NCI-H2171 (cell line): ENCODE measurements at regions not wholly inside any gene's neighbourhood (a gene's known extent, or its start where the extent isn't known, plus 50 kb on each side); places are given as distances from the start of the nearest gene placed in this dataset.
"Not testable (repeated sequence)": the region's sequence is repeated elsewhere in the genome, so short reads cannot be mapped to it uniquely, and the experiment has no call there.

ENCODE experiments used
- DNase-seq: peaks from one replicate; lab custom pipeline; 2025; lab: John Stamatoyannopoulos, UW

DNA sequence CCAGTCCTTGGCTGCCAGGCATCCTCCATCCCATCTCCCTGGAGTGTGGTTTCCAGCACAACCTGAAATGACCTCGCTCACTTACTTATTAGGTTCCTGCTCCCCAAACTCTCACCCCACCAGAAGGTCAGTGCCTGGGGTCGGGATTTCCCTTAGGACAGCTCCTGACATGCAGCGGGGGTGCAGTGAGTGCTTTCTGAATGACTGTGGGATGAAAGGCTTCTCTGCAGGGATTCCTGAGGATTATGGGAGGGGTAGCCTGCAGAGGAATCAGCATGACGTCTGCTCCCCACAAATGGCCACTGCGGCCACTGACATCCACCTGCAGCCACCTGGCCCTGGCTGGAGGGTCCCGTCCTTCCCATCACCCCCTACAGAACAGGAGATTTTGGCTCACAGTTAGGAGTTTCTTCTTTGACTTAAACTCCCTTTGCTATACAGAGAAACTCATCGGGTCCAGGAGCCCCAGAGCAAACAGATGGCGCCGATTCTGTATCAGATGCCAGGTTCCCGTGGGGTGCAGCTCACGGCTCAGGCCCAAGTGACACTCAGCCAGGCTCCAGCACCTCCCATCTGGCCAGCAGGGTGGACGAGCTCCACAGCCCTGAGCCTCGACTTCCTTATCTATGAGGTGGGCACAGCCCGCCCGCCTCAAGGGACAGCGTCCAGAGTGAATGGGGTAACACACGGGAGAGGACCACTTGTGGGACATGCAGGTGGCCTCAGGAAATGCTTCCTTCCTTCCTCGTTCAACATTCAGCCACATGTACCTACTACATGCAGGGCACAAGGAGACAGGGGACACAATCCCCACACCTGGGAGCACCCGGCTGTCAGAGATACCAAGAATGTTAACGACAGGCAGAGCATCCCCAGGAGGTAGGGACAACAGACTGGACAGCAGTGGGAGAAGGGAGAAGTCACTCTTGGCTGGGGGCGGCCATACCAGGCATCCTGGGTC lies 69.8 kb downstream of the RMI2 start:
- DNase-seq: no peak

GRCh38 chr16:11416228-11417001 lies 71.2 kb downstream of the RMI2 start:
- DNase-seq: no peak

GRCh38 chr16:11417487-11417886 lies 72.2 kb downstream of the RMI2 start:
- DNase-seq: no peak

- DNase-seq: no peak
Measured at GRCh38 chr16:11418506-11418905, 73.2 kb downstream of the RMI2 start.

- DNase-seq: not testable (repeated sequence)
Measured at GRCh38 chr16:11420067-11420466, 74.8 kb downstream of the RMI2 start.

GRCh38 chr16:11420895-11421294 lies 75.6 kb downstream of the RMI2 start:
- no peak for DNase-seq

- DNase-seq: no peak
Measured at GRCh38 chr16:11422381-11423314, 77.4 kb downstream of the RMI2 start.

DNA sequence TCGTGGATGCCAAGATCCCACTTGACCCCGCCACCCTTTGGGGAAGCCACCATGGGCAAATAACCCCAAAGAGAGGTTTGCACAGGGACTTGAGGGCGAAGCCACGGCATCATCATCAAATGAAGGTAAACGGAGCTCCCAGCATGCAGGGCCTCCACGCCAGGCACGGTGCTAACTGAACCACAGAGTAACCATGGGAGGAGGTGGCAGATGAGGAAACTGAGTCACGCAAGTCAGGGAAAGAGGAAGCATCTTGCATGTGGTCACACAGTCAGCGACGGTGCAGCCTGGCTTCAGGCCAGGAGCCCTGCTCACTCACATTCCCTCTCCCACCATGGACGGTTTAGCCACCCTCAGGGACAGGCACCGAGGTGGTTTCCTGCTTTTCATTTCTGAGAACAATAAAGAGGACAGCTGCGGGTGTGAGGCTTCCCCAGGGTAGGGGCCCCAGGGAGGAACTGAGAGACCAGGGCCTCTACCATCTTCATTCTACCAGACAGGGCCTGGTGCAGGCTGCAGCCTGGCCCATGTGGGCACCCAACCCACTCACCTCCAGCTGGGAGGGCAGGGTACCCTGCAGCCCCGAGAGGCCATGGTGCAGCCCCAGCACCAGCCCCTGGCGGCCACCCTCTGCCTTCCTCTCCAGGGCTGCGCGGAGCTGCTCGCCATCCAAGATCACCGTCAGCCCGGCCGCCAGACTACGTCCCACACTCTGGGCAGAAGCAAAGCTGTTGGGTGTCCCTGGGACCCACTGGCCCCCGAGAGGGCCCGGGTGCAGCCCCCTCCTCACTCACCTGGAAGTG lies 78.3 kb downstream of the RMI2 start:
- DNase-seq: no peak

DNA sequence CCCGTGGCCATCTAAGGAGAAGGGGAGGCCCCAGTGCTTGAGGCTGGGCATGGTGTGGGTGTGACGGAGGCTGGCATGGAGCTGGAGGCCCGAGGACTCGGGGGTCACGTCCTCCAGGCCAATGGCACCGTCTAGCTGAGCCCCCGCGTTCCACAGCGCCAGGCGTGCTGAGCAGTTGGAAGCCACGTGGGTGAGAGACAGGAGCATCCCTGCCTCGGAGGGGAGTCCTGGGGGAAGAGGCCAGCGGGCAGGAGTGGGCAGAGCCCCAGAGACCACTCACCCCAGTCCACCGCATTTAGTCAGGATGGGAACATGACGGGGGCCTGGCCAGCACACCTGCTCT lies 78.8 kb downstream of the RMI2 start:
- DNase-seq: no peak

DNA sequence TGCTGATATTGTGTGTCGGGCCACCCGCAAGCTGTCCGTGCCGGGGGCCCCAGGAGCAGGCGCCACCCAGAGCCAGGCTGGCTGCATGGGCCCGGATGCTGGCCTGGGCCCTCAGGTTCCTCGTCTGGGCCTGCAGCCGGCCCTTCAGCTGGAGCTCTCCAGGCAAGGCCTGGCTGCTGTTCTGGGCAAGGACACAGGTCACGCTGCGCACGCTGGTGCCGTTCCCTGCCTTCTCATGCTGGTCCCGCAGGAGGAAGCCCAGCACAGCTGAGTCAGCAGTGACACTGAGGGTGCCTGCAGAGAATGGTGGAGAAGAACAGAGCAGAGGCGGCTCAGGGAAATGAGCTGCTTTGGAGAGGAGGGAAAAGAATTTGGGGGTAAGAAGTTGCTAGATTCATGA lies 79.9 kb downstream of the RMI2 start:
- DNase-seq: no peak

GRCh38 chr16:11428623-11428953 lies 83.3 kb downstream of the RMI2 start:
- DNase-seq: no peak

GRCh38 chr16:11429123-11429522 lies 83.9 kb downstream of the RMI2 start:
- DNase-seq: no peak

DNA sequence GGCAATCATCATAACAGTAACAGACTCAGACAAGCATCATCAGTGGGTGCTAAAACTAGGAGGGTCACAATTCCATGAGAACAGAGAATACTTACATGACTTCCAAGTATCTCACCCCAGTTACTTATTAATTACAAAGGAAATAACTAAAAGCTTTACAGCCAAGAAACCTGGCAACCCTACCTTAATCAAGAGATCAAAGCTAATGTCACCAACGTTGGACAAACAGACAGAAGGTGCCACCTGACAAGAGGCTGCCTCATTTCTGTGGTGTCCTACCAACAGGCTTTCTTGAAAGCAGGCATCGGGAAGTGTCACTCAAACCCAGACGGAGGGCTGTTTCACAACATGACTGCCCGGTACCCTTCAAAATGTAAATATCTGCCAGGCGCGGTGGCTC lies 84.6 kb downstream of the RMI2 start:
- DNase-seq: no peak

DNA sequence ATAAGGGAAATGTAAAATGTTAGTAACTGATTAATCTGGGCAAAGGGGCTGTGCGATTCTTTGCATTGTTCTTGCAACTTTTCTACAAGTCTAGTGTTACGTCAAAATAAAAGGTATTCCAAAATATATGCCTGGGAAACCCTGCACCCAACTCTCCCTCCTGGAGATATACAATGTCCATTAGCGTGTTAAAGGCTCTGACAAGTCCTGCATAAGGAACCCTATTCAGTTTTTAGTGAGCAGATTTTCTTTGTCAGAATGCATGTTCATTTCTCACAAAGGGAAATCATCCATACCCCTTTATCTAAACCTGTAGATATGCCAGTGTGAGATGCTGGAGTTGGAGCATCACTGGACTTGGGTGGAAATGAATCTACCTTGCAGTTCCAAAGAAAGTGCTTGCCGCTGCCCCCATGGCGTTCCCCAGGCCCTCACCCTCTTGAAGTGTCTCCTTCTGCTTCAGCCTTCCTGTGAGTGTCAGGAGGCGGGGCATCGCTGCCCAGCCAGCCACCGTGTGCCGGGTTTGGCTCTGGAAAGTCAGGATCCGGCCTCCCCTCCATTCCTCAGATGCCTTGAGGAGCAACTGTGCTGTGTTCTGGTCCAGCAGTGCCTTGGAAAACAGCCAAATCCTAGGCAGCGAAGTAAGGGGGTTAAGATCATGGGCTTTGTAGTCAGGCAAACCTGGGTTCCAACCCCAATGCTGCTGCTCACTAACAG lies 85.5 kb downstream of the RMI2 start:
- DNase-seq: no peak

DNA sequence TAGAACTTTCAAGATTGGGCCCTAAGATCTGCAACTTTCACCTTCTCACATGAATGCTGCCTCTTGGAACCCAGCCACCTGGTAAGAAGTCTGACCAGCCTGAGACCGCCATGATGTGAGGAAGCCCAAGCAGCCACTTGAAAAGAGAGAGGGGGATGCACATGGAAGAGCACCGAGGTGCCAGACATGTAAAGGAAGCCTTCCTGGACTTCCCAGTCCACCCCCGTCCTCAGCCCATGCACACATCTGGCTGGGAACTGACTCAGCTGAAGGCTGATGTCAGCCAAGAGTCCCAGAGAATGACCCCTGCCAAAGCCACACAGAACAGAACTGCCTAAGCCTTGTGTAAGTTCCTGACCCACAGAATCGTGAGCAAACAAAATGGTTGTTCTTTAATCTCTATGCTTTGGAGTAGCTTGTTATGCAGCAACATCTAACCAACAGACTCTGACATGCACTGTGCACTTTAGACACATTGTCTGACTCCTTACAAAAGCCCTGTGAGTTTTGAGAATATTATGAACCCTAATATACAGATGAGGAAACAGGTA lies 86.7 kb downstream of the RMI2 start:
- no peak for DNase-seq

GRCh38 chr16:11432856-11433395 lies 87.7 kb downstream of the RMI2 start:
- DNase-seq: peak; percentile 46

DNA sequence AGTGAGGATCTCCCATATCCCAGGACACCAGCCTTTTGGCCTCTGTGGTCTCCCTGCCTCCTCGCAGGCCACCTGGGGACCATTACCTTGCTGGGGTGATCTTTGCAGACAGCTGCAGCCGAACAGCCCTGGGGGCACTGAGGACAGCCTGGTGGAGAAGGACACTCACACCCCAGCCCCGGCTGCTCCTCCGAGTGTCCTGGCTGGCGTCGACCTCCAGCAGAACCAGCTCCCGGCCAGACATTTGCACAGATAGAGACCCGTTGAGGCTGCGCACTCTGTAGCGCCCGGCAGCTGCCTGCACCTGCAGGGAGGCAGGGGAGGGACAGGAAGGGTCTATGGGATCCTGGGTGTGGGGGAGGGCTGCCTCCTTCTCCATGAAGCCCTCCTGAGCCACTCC lies 90.3 kb downstream of the RMI2 start:
- DNase-seq: no peak

GRCh38 chr16:11437069-11437468 lies 91.8 kb downstream of the RMI2 start:
- DNase-seq: no peak

DNA sequence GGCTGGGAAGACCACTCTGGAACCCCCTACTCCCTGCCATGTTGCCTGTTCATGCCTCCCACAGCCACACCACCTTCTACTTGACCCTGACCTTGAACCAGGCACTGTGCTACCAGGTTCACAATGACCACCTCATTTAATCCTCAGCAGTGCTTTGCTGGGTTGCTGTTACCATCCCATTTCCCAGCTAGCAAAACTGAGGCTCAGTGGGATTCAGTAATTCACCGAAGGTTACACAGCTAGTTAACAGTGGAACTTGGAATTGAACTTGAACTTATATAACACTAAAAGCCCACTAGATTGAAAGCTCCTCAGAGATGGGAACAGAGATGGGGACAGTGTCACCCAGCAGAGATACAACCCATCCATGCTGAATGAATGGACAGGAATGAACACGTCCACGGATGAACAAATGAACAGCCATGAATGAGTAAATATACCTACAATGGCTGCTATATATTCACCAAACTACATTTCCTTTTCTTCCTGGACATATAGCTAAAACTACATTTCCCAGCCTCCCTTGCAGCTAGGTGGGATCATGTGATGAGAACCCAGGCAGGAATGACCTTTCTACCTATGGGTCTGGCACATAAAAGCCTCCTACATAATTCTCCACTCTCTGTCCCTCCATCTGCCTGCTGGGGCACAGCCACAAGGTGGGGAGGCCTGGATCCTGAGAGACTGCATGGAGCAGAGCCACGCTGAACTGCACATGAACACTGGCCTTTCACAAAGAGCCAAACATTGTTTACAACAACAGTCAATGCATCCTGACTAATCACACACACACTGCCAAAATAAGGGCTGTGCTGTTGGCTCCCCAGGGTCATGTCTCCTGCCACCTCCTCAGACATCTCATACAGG lies 94.8 kb downstream of the RMI2 start:
- no peak for DNase-seq
